CD14-positive monocyte (primary cell): ENCODE measurements at regions not wholly inside any gene's neighbourhood (a gene's known extent, or its start where the extent isn't known, plus 50 kb on each side); places are given as distances from the start of the nearest gene placed in this dataset.

ENCODE experiments used
- DNase-seq, 3 donors: peaks; one replicate each; pipeline ENCODE4 v3.0.0-alpha.2; 2011 to 2022
- H2AFZ ChIP-seq: 2 replicates; pipeline ENCODE4 v1.6.0; 2012; ENCODE audit warnings: mild to moderate bottlenecking, low read depth, low read length, inconsistent platforms; ENCODE audit not compliant: insufficient read depth, poor library complexity, severe bottlenecking
- H3K27ac ChIP-seq, 2 donors: 1 replicate in 1 of 2; 2 replicates in 1 of 2; pipeline ENCODE4 v1.5.1; 2012 to 2013; ENCODE audit warnings: low read length in 2 of 2, control low read depth in 1 of 2, inconsistent platforms in 1 of 2, low read depth in 1 of 2, mild to moderate bottlenecking in 1 of 2
- H3K27me3 ChIP-seq, 2 donors: one replicate each; pipeline versions ENCODE4 v1.6.0 to v1.6.1; 2011 to 2013; ENCODE audit warnings: low read length in 2 of 2; ENCODE audit not compliant: control insufficient read depth in 2 of 2, insufficient read depth in 2 of 2
- H3K36me3 ChIP-seq, 2 donors: replicated peaks in 1 of 2; 1 replicate in 1 of 2; 2 replicates in 1 of 2; pipeline versions ENCODE4 v1.5.1 to v1.6.1; 2012 to 2013; ENCODE audit warnings: low read length in 2 of 2, control low read depth in 1 of 2, inconsistent platforms in 1 of 2, mild to moderate bottlenecking in 1 of 2; ENCODE audit not compliant: insufficient read depth in 2 of 2, control insufficient read depth in 1 of 2
- H3K4me1 ChIP-seq, 2 donors: 1 replicate in 1 of 2; 2 replicates in 1 of 2; pipeline versions ENCODE4 v1.5.1 to v1.6.1; 2012 to 2013; ENCODE audit warnings: low read length in 2 of 2, control low read depth in 1 of 2, inconsistent platforms in 1 of 2, mild to moderate bottlenecking in 1 of 2, moderate library complexity in 1 of 2; ENCODE audit not compliant: insufficient read depth in 2 of 2, control insufficient read depth in 1 of 2
- H3K4me2 ChIP-seq: replicated peaks from 2 replicates; pipeline ENCODE3; 2012; ENCODE audit warnings: low read length, moderate library complexity, mild to moderate bottlenecking; ENCODE audit not compliant: poor library complexity, severe bottlenecking; ENCODE audit errors: extremely low read depth
- H3K4me3 ChIP-seq, 3 experiments: fragments of 200-600 bp in 1 of 3; sonication (generic) in 1 of 3; replicated peaks in 1 of 3; 1 replicate in 2 of 3; 2 replicates in 1 of 3; pipeline ENCODE4 v1.5.1; 2011 to 2013; ENCODE audit warnings: low read length in 3 of 3, mild to moderate bottlenecking in 3 of 3, control low read depth in 2 of 3, low read depth in 2 of 3, inconsistent platforms in 1 of 3, moderate library complexity in 1 of 3
- H3K79me2 ChIP-seq: 2 replicates; pipeline ENCODE4 v1.6.0; 2012; ENCODE audit warnings: mild to moderate bottlenecking, control low read depth, inconsistent platforms, low read length, moderate library complexity; ENCODE audit not compliant: insufficient read depth
- H3K9ac ChIP-seq: 2 replicates; pipeline ENCODE4 v1.6.0; 2017; ENCODE audit warnings: low read length, mild to moderate bottlenecking; ENCODE audit not compliant: insufficient read depth, poor library complexity, severe bottlenecking
- H3K9me3 ChIP-seq, 2 donors: replicated peaks in 1 of 2; 1 replicate in 1 of 2; 2 replicates in 1 of 2; pipeline versions ENCODE4 v1.5.1 to v1.6.1; 2012 to 2013; ENCODE audit warnings: low read length in 2 of 2, control low read depth in 1 of 2; ENCODE audit not compliant: control insufficient read depth in 1 of 2, insufficient read depth in 1 of 2
- H4K20me1 ChIP-seq: 2 replicates; pipeline ENCODE4 v1.6.0; 2012; ENCODE audit warnings: mild to moderate bottlenecking, low read length, control low read depth, moderate library complexity; ENCODE audit not compliant: insufficient read depth
- H3K27ac Mint-ChIP-seq, 7 donors: one replicate each; pipeline ENCODE4 v1.8.0; 2020; ENCODE audit warnings: mild to moderate bottlenecking in 7 of 7, mixed read lengths in 7 of 7, moderate library complexity in 6 of 7, inconsistent platforms in 2 of 7
- H3K27me3 Mint-ChIP-seq, 3 donors: one replicate each; pipeline ENCODE4 v1.8.0; 2021 to 2022; ENCODE audit warnings: low read depth in 3 of 3, mild to moderate bottlenecking in 3 of 3, mixed read lengths in 3 of 3, moderate library complexity in 3 of 3, inconsistent platforms in 1 of 3
- H3K36me3 Mint-ChIP-seq, 2 donors: one replicate each; pipeline ENCODE4 v1.8.0; 2020; ENCODE audit warnings: mixed read lengths in 2 of 2, inconsistent platforms in 1 of 2, mild to moderate bottlenecking in 1 of 2
- H3K4me1 Mint-ChIP-seq: one replicate; pipeline ENCODE4 v1.8.0; 2020; ENCODE audit warnings: mild to moderate bottlenecking, mixed read lengths
- H3K4me3 Mint-ChIP-seq, 2 donors: one replicate each; pipeline ENCODE4 v1.8.0; 2020; ENCODE audit warnings: mild to moderate bottlenecking in 2 of 2, mixed read lengths in 2 of 2, moderate library complexity in 1 of 2
- H3K9me3 Mint-ChIP-seq, 7 donors: one replicate each; pipeline ENCODE4 v1.8.0; 2020 to 2022; ENCODE audit warnings: mixed read lengths in 7 of 7, mild to moderate bottlenecking in 6 of 7, moderate library complexity in 6 of 7, inconsistent platforms in 2 of 7
- CTCF ChIP-seq: fragments of 200-600 bp; IDR thresholded peaks from one replicate; pipeline ENCODE4 v1.8.0; 2022; ENCODE audit warnings: antibody characterized with exemption, mild to moderate bottlenecking
- WGBS: methylation state at CpG from one replicate; pipeline ENCODE4 v1.1.5; 2013; ENCODE audit warnings: missing lambda C conversion rate; ENCODE audit not compliant: insufficient coverage; 5-methylcytosine and 5-hydroxymethylcytosine counted together
- intact Hi-C, 2 donors: fragments of 100-400 bp; cut with micrococcal nuclease; formaldehyde crosslinking; loops; one replicate each; pipeline versions ENCODE4 v1.15.0 to v1.15.1; 2023

GRCh38 chr3:115401851-115402501 lies 221.3 kb upstream of the GAP43 start:
- Mint-ChIP-seq H3K4me1 (no peaks in the 10 kb centered on the region), H3K4me3 (no peak overlapping the region), H3K27me3 (peaks cover 0 to 2% (median 2%) of the 10 kb centered on the region in 3 donors), H3K27ac (no peak overlapping the region), H3K9me3 (peaks cover 0 to 5% (median 2%) of the 10 kb centered on the region in 7 donors), H3K36me3 (no peaks in the 10 kb centered on the region)
- no peak for TF ChIP-seq CTCF
- H3K27ac ChIP-seq = no peak overlapping the region
- H2AFZ ChIP-seq = no peak overlapping the region
- no peak overlapping the region for H3K9ac ChIP-seq
- no peak overlapping the region for H3K4me3 ChIP-seq
- no peak overlapping the region for H3K4me2 ChIP-seq
- no peak for DNase-seq
- no peaks in the 10 kb centered on the region for H4K20me1 ChIP-seq
- no peaks in the 10 kb centered on the region for H3K9me3 ChIP-seq
- no peaks in the 10 kb centered on the region for H3K4me1 ChIP-seq
- intact Hi-C loops = no loop called here
- no peaks in the 10 kb centered on the region for H3K36me3 ChIP-seq
- WGBS = no CpG with 5 or more reads among the region's 1 CpG
- H3K27me3 ChIP-seq = no peaks in the 10 kb centered on the region
- no peaks in the 10 kb centered on the region for H3K79me2 ChIP-seq

GRCh38 chr3:115402651-115403050 lies 220.7 kb upstream of the GAP43 start:
- no peaks in the 10 kb centered on the region for H3K4me1 Mint-ChIP-seq
- no peak for TF ChIP-seq CTCF
- no peak for DNase-seq
- Histone ChIP-seq H3K4me2 (no peak overlapping the region), H3K9ac (no peak overlapping the region), H3K36me3 (no peaks in the 10 kb centered on the region), H3K4me3 (no peak overlapping the region), H4K20me1 (no peaks in the 10 kb centered on the region), H2AFZ (no peak overlapping the region), H3K27me3 (no peaks in the 10 kb centered on the region), H3K79me2 (no peaks in the 10 kb centered on the region), H3K9me3 (no peaks in the 10 kb centered on the region), H3K27ac (no peak overlapping the region), H3K4me1 (no peaks in the 10 kb centered on the region)
- H3K4me3 Mint-ChIP-seq = no peak overlapping the region
- intact Hi-C loops = no loop called here
- no peaks in the 10 kb centered on the region for H3K36me3 Mint-ChIP-seq
- H3K9me3 Mint-ChIP-seq = peaks cover 0 to 7% (median 2%) of the 10 kb centered on the region in 7 donors
- H3K27me3 Mint-ChIP-seq = peaks cover 0 to 2% (median 2%) of the 10 kb centered on the region in 3 donors
- H3K27ac Mint-ChIP-seq = no peak overlapping the region
